ENCODE measurements at regions not wholly inside any gene's neighbourhood (a gene's known extent, or its start where the extent isn't known, plus 50 kb on each side); places are given as distances from the start of the nearest gene placed in this dataset.

DNA sequence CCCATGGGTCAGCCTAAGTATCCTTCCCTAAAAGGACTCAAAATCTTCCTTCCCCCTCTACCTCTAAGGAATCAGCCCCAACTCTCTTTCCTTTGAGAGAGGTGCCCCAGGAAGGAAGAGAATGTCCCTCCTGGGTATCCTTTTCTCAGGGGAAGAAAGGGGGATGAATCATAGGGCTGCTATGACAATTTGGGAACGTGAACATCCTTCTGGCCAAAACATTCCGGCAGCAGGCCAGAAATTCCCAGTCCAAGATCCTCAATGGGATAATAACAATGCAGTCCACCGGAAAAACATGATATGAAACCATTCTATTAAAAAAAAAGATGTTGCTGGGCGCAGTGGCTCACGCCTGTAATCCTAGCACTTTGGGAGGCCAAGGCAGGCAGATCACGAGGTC, 50.8 kb upstream of the CACNA2D3 start:
- DNase-seq: no peak

DNA sequence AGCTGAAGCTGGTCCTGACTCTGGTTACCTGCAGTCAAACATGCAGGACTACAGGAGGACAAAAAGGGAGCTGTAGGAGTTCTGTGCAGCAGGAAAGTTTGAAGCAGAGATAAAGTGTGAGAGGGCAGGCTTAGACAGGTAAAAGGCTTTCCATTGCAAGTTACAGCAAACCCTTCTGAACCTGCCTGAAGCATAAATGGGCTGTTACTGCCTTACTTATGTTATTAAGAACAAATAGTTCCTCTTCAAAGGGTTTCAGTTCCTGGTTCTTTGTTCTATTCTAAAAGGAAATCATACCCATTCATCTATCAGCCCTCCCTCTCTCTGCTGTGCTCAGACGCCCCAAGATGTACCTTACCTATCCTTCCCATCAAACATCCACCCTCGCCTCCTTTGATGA, 52.4 kb upstream of the CACNA2D3 start:
- DNase-seq: no peak

DNA sequence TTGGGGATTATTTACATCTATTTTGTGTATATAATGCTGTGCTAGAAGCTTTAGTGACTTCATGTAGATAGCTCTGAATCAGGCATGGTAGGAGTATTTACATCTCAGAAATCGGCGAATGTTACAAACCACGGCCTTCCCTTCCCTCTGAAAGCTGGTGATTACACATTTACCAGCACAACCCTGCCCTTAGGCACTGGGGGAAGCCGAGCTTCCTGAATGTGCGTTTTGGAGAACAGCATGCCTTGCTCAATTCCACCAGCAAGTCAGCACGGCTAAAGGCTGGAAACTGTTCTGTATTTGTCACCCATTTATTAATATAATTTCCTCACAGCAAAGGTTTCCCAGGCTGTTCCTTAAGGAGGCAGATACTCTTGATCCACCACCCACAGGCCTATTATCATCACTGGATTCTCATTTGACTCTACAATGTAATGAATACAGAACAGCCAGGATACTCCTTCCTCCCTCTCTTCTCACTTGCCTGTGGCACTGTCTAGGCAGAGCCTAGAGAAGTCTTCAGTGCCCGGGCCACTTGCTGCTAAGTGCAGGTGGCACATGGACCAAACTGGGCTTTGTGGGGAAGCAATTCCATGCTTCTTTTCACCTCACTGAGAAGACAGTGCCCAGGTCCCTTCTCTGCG, 55.2 kb upstream of the CACNA2D3 start:
- DNase-seq: no peak

DNA sequence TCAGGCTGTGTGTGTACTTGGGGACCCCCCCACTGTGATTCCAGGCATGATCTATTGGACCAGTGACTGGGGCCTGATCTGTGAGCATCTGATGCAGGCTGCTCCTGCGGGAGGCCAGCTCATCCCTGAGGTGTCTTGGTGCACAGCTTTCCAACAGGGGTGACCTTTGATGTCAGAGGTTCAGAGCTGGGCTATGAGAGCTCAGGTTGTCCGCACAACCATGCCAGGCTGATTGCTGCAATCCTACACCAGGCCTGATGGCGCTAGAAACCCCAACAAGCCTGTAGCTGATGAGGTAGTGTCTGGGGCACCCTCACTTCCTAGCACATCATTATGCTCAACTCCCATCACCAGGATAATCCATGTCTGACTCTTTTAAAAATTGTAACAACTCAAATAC, 56.1 kb upstream of the CACNA2D3 start:
- no peak for DNase-seq

DNA sequence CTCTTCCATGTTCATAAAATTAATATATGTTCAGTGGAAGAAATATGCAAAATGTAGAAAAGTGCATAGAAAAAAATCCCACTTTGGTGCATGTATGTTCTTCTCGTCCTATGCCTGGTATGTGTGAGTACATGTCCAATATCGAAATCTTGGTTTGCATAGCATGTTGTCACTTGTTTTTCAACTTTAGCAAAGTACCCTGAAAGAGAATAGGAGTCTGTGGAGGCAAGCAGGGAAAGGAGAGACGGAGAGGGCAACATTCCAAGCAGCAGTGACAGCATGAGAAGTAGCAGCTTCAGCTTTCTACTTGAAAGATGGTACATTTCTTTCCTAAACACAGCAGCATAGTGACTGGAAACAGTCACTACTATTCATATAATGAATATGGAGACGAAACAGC, 56.8 kb upstream of the CACNA2D3 start:
- no peak for DNase-seq

DNA sequence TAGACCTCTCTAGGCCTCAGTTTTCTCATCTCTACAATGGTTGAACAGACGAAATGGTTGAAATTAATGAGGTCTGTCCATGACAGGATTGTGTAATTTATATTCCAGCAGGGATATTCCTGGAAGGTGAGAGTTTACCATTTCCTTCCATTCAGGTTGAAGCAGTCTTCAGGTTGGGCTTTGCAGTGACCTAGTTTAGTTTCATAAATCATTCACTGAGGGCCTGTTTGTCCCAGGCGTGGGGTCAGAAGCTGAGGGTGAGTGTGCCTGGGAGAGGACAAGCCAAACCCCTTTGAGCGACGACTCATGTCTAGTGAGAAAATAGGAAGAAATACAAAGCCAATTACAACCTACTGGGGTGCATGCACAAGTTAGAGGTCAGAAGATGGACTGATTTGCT, 57.2 kb upstream of the CACNA2D3 start:
- DNase-seq: no peak

DNA sequence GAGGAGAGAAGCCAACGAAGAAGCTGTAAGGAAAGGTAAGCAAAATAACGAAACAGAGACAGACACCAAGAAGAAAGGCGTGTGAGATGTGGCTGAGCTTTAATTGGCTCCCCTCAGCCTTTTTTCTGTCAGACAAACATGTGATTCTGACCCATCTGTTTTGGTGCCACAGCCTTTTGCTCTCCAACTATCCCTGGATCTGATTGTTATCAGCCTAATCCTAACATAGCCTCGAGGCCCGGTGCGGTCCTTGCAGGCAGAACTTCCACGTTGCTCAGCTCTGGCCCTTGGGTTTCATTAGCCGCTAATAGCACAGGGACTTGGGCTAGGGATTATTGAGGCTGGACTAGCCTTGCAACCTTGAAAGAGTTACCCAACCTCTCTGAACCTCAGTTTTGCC, 57.9 kb upstream of the CACNA2D3 start:
- DNase-seq: no peak

DNA sequence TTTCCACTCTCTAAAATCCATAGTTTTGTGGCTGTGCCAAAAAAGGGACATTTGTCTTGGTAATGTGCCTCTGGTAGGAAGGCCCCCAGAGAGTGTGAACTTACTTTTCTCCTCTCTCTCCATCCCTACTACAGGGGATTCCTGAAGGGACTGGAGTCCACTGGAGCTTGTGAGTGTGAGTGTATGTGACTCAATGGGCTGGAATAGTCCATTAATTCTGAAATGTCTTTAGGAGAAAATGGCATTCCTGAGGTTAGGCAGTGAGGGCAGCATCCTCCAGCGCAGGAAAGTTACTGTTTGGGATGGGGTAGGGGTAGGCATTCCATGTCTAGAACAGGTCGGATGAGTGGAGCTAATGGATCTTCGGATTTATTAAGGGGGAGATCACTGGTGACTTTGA, 59.8 kb upstream of the CACNA2D3 start:
- no peak for DNase-seq

DNA sequence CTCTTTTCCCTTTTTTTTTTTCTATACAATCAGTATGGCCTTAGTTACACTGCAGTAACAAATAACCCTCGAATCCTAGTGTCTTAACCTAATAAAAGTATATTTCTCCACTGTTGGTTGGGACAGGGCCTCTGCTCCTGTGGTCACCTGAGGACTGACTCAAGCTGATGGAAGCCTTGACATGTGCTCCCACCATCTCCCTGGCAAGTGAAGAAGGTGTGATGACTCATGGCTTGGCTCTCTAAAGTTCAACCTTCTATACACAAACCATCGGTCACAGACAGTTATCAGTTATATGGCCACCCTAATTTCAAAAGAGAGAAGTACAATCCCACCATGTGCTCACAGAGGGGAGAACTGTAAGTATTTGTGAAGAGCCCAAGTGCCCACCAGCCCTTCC, 65.8 kb upstream of the CACNA2D3 start:
- DNase-seq: no peak

DNA sequence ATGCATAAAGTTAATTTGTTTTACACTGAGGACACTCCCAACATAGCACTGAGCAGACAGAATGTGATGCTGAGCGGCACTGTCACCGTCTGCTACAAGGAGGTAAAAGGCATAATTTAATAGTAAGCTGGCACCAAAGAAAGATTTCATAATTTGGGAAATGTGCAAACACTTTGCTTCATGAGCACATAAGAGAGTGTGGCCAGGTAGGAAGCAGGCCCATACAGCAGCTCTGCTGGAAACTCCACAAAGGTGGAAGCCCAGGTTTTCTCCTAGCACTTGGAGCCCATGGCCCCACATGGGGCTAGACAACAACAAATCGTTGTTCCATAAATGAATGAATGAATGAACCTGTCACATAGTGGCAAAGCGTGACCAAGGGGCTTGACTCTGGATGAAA, 68.5 kb upstream of the CACNA2D3 start:
- no peak for DNase-seq

DNA sequence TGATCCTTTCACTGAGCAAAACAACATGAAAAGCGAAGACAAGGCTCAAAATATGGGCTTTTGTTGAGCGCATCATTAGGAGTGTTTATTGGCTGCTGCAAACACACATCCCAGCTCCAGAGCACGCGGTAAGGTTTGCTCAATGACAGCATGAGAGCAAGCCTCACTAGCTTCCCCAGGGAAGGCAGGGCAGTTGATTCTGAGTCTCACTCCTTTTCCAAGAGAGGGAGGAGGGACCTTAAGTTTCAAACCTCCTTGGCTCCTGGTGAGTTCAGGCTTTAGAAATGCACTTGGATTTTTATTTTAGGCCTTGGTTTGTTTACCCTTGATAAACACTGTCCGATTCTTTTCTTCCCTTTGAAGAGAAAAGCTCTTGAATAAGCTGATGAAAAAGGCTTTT, 69.1 kb upstream of the CACNA2D3 start:
- DNase-seq: no peak

DNA sequence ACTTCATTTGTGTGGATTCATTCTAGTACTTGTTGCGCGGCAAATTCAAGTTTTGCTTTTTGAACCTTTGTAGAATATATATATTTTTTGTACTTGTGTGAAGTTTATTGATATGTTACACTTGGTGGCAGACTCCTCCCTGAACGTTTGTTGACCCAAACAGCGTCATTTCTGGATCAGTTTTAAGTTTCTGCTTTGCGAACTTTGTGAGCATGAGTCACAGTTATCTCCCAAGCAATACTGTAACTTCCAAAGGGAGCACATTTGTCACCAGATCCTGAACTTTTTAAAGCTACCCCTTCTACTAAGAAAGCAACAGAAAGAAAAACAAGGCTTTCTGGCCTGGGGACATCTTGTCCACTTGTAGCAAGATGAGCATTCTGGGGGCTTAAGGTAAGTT, 74.8 kb upstream of the CACNA2D3 start:
- no peak for DNase-seq

DNA sequence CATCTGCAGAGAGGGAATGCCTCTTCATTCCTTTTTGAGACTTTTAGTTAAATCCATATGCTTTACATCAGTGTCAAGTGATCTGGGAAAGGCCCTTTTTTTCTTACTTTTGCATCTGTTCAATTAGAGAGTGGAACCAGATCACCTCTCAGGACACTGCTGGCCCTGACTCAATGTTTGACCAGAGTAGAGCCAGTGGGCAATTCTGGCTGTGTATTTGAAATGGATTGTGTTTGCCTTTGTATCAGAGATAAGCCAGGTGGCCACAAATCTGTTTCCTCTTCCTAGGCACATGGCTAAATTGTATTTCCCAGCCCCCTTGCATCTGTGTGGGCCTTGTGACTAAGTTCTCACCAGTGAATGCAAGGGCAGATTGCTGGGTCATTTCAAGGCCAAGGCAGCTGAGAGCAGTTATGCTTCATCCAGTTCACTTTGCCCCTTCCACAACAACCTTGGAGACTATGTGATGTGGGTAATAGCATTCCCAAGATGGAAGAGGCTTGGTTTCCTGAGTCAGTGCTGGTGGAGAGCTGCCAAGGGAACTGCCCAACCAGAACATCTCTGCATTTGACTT, 75.6 kb upstream of the CACNA2D3 start:
- peak in 1 of 2 donors; percentile 45 for DNase-seq

DNA sequence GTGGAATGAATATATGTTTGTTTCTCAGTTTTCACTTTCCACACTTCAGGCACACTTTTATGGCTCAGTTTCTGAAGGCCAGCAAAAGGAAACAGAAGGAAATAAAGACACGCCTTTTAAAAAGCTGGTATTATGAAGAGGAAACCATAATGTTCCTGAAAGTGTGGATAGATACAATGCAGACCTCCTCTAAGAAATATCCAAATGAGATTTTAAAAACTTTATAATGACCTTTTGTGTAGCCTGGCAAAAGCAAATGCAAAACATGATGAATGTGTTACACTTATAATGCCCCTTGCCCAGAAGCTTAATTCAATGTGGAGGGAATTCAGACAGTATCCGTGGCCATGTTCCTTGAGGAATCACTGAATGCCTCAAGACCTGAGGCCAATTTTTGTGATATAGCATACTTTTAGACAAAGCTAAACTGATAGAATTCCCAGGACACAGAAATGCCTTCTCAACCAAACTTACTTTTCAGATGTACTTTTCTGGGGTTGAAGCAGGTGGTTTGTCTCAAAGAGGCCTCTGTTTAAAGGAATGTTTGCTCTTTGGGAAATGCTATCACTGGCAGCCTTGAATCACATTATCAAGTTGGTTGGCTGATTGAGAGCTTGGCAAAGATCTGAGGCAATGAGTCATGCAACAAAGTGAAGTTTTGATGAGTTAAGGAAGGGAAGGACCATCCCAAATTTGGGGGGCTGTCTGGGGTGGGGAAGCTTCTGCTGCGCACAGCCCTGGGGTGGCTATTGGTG, 77.1 kb upstream of the CACNA2D3 start:
- peak; percentile 39 to 42 for DNase-seq

DNA sequence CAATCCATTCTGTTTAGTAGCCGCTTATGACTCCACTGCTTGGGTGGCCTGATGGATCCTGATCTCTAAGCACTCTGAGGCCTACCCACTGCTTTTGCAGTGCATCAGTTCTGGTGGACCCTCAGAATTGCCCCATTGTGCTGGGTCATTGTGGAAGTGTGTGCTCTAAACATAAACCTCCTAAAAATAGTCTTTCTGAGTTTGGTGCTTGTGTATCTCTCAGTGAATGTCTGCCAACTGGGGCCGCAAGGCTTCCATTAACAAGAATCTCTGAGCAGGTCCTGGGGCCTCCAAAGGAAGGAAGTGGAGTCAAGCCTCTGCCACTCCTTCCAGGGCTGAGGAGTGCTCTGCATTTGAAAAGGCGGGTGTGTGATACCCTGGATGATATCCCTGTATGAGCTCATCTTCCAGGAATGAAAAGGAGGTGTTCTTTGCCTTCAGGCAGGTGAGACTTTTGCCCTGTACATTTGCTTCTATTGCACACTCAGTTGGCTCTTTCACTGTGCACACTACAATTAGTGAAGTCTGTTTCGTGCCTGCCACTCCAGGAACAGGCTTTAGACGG, 80.0 kb upstream of the CACNA2D3 start:
- DNase-seq: no peak

DNA sequence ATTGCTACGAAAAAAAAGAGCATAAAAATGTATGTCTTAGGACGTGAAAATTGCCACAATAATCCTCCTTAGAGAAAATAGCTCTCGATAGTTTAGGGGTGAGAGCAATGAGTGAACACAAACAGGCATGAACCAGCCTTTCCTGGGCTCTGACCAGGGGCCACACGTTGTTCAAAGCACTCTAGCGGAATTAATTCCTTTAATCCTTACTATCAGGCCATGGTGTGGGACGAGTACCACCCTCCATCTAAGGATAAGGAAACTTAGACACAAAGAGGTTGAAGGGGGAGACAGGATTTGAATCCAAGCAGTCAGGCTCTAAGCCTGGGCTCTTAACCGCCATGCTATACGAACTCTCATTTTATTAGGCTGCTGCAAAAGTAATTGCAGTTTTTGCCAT, 81.9 kb upstream of the CACNA2D3 start:
- no peak for DNase-seq

DNA sequence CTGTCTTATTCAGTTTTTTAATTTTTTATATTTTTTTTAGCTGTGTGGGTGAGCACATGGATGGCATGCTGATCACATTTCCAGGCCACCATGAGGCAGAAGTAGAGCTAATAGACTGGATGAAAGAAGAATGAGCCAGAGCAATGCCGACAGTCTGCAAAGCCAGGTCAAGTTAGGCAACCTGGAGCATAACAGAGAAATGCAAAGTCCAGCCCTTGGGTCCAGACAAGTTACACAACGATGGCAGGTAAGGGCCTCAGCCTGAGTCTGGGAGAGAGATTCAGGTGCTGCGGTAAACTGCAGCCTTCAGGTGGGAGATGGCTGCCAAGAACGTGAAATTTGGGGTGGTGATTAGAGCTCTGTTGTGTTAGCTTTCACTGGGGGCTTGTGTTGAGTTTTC, 84.0 kb upstream of the CACNA2D3 start:
- DNase-seq: no peak

DNA sequence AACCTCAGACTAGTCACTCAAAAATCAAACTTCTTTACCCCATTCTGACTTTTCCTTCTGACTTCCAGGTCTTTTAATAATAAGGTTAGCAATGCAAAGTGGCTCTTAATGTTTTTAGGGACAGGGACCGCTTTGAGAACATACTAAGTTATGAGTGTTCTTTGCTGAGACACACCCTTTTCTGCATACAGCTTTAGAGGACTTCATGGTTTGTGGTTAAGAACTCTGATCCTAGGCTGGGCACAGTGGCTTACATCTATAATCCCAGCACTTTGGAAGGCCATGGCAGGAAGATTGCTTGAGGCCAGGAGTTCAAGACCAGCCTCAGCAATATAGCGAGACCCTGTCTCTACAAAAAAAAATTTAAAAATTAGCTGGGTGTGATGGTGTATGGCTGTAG, 85.8 kb upstream of the CACNA2D3 start:
- DNase-seq: no peak

DNA sequence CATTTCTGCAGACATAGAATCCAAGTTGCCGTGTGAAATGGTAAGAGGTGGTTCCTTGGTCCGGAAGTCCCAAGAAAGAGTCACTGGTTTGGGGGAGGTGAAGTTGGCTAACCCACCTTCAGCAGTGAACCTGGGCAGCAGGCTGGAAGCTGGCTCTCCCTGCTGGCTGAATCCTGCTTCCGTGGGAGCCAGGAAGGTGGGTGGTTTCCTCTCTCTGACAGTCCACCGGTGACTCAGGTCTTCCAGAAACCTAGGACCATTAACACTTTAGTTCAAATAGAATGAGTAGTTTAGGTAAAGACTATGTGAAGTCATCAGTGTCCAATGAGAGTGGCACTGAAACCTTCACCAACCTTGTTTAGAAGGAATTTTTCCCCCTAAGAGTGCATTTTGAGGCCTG, 87.4 kb upstream of the CACNA2D3 start:
- no peak for DNase-seq

DNA sequence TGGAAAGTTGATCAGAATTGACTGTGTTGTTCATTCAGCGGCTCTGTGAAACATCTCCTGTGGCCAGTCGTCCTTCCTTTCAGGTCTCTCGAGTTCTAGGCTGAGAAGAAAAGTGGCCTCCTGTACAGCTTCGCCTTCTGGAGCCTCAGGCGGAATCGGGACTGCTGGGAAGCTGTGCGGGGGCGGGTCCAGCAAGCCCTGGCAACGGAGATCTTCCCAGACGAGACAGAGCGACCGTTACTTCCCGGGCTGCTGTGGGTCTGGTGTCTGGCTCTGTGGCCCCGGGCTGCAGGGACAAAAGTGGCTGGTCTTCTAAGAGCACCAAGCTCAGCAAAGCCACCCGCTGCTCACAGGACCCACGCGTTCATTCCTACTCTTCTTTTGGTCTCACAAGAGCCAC, 88.6 kb upstream of the CACNA2D3 start:
- no peak for DNase-seq

DNA sequence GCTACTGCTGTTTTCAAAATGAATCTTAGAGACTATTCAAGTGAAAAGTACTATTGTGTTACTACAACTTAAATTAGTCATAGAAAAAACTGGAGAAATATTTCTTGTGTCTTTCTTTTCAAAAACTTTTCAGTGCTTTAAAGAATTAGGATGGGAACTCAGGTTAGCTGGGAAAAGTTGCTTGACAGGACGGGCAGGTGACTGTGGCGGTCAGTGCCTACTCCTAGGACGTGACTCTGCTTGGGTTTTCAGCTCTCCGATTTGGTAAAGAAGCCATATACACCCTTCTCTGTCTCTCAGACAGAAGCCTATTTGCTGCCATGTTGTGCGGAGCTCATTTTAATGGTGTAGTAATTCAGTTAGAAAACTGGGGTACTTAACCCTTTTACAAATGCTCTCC, 89.8 kb upstream of the CACNA2D3 start:
- DNase-seq: no peak

DNA sequence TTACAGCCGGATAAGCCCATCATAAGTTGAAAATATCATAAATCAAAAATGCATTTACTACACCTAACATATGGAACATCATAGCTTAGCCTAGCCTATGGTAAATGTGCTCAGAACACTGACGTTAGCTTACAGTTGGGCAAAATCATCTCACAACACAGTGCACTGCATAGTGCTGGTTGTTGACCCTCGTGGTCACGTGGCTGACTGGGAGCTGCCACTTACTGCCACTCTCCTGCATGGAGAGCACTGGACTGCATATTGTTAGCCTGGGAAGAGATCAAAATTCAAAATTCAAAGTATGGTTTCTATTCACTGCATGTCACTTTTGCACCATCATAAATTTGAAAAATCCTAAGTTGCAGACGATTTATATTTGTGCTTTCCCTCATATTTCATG, 94.0 kb upstream of the CACNA2D3 start:
- DNase-seq: no peak

DNA sequence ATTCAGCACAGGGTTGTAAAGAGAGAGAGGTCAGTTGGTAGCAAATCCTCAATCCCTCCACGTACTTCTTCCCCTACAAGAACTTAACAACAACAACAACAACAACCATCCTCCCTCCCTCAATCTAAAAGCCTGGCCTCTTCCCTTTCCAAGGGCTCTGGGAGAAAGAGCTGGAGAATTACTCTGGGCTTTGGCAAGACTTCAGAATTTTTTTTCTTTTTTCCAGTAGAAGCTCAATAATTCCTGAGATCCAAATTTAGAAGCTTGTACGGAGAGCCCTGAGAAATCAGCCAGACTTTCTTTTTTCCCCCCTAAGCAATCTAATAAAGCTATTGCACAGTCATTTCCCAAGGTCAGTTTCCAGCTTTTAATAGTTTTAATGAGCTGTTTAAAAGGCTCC, 95.8 kb upstream of the CACNA2D3 start:
- DNase-seq: peak; percentile 48 to 56

All from right lung (tissue), 2 donors.